HepG2 (cell line): ENCODE measurements at regions not wholly inside any gene's neighbourhood (a gene's known extent, or its start where the extent isn't known, plus 50 kb on each side); places are given as distances from the start of the nearest gene placed in this dataset.

Source experiments
- ATAC-seq: fragments of 200-7000 bp; cut with Tn5 transposase; 3 replicates; pipeline ENCODE4 v1.9.1; 2020; ENCODE audit warnings: mild to moderate bottlenecking, moderate library complexity
- BruUV-seq: library from RNA; stranded (reverse); fragments of 400-500 nt; replicated peaks from 2 replicates; lab custom pipeline; 2021; lab: Mats Ljungman, UMichigan
- CTCF ChIA-PET: fragments of 300-600 bp; formaldehyde crosslinking; extraction: SDS; loops from one replicate; lab custom pipeline; 2021; ENCODE audit warnings: low total read pairs, inconsistent platforms, low intra/inter-chr PET ratio; lab: Yijun Ruan, JAX
- POLR2A ChIA-PET: fragments of 350-600 bp; sonication (Branson Sonifier 250); formaldehyde crosslinking; loops from one replicate; lab custom pipeline; 2020; ENCODE audit warnings: antibody characterized with exemption, inconsistent platforms; lab: Yijun Ruan, JAX
- DNase-seq: peaks from one replicate; pipeline ENCODE4 v3.0.0-alpha.2; 2015; ENCODE audit warnings: low spot score
- FAIRE-seq: peaks from 3 replicates; lab custom pipeline; 2011; peaks lifted over from hg19 to GRCh38; lab: Jason Lieb, UNC
- H2AFZ ChIP-seq: one replicate; pipeline ENCODE4 v1.6.1; 2011; ENCODE audit warnings: low read length, inconsistent platforms
- H3K27ac ChIP-seq: fragments of 300-600 bp; 3 replicates; pipeline ENCODE4 v1.8.0; 2011; ENCODE audit warnings: mixed run types, mild to moderate bottlenecking, mixed read lengths, low read length, inconsistent platforms; ENCODE audit not compliant: insufficient read depth; ENCODE audit errors: extremely low read length
- H3K27me3 ChIP-seq, 2 experiments: fragments of 200-600 bp in 1 of 2; 2 replicates in 1 of 2; 3 replicates in 1 of 2; pipeline versions ENCODE4 v1.6.0 to v1.8.0; 2011; ENCODE audit warnings: low read length in 2 of 2, mild to moderate bottlenecking in 2 of 2, moderate library complexity in 2 of 2, inconsistent platforms in 1 of 2; ENCODE audit not compliant: insufficient read depth in 2 of 2, control insufficient read depth in 1 of 2
- H3K36me3 ChIP-seq, 2 experiments: fragments of 200-600 bp in 1 of 2; replicated peaks in 1 of 2; 2 replicates in 1 of 2; 3 replicates in 1 of 2; pipeline versions ENCODE4 v1.5.1 to v1.8.0; 2011; ENCODE audit warnings: low read length in 2 of 2, inconsistent platforms in 1 of 2; ENCODE audit not compliant: insufficient read depth in 2 of 2, control insufficient read depth in 1 of 2
- H3K4me1 ChIP-seq: 2 replicates; pipeline ENCODE4 v1.5.1; 2012; ENCODE audit warnings: low read length, inconsistent platforms; ENCODE audit not compliant: insufficient read depth
- H3K4me2 ChIP-seq: 2 replicates; pipeline ENCODE4 v1.6.0; 2011; ENCODE audit warnings: low read depth, low read length, inconsistent platforms
- H3K4me3 ChIP-seq, 3 experiments: fragments of 200-600 bp in 1 of 3; sonication (generic), shearing (Covaris generic) in 1 of 3; replicated peaks in 1 of 3; 2 replicates each; pipeline ENCODE4 v1.5.1; 2011 to 2016; ENCODE audit warnings: low read length in 3 of 3, inconsistent platforms in 2 of 3, low read depth in 2 of 3, mild to moderate bottlenecking in 2 of 3, control low read depth in 1 of 3, mixed read lengths in 1 of 3; ENCODE audit not compliant: insufficient read depth in 1 of 3
- H3K79me2 ChIP-seq: one replicate; pipeline ENCODE4 v1.6.1; 2011; ENCODE audit warnings: low read length, inconsistent platforms; ENCODE audit not compliant: insufficient read depth
- H3K9ac ChIP-seq: 2 replicates; pipeline ENCODE4 v1.6.0; 2011; ENCODE audit warnings: mild to moderate bottlenecking, low read depth, low read length, inconsistent platforms; ENCODE audit not compliant: insufficient read depth
- H3K9me3 ChIP-seq: 2 replicates; pipeline ENCODE4 v1.5.1; 2012; ENCODE audit warnings: mild to moderate bottlenecking, low read length
- H4K20me1 ChIP-seq: 2 replicates; pipeline ENCODE4 v1.6.0; 2011; ENCODE audit warnings: inconsistent platforms, mild to moderate bottlenecking, low read length, moderate library complexity; ENCODE audit not compliant: insufficient read depth
- ATAD3A ChIP-seq: sonication (generic); formaldehyde crosslinking; IDR thresholded peaks from 2 replicates; pipeline ENCODE4 v1.4.0; 2020; ENCODE audit warnings: missing genetic modification reagents
- ATF2 ChIP-seq: sonication (generic); formaldehyde crosslinking; IDR thresholded peaks from 2 replicates; pipeline ENCODE4 v1.4.0; 2020; ENCODE audit warnings: missing genetic modification reagents
- CHD4 ChIP-seq: fragments of 200-600 bp; sonication (generic); IDR thresholded peaks from 2 replicates; pipeline ENCODE4 v1.7.0; 2017; ENCODE audit warnings: mild to moderate bottlenecking, low read length, borderline replicate concordance
- FOXP1 ChIP-seq, 2 experiments: fragments of 450-650 bp in 1 of 2; IDR thresholded peaks; 2 replicates each; pipeline ENCODE4 v1.6.1; 2017 to 2018; ENCODE audit warnings: antibody characterized with exemption in 1 of 2
- GABPA ChIP-seq, 2 experiments: IDR thresholded peaks; 2 replicates each; pipeline ENCODE4 v1.6.1; 2011 to 2016; ENCODE audit warnings: low read depth in 2 of 2, low read length in 1 of 2, missing biosample characterization in 1 of 2, missing genetic modification characterization in 1 of 2
- HCFC1 ChIP-seq: fragments of 150-350 bp; IDR thresholded peaks from 2 replicates; pipeline ENCODE4 v1.6.1; 2014; ENCODE audit warnings: low read depth, low read length
- KAT7 ChIP-seq: IDR thresholded peaks from 2 replicates; pipeline ENCODE4 v1.6.1; 2018; ENCODE audit warnings: borderline replicate concordance, missing compliant biosample characterization
- MBD4 ChIP-seq: IDR thresholded peaks from 2 replicates; pipeline ENCODE4 v1.6.1; 2012; ENCODE audit warnings: low read length, inconsistent platforms, borderline replicate concordance
- PAX8 ChIP-seq: sonication (generic); formaldehyde crosslinking; IDR thresholded peaks from 2 replicates; pipeline ENCODE4 v1.8.0; 2022; ENCODE audit warnings: mild to moderate bottlenecking, missing genetic modification reagents, borderline replicate concordance
- RNF2 ChIP-seq: fragments of 450-650 bp; conservative IDR thresholded peaks from 2 replicates; pipeline ENCODE4 v1.6.1; 2016; ENCODE audit warnings: low read depth
- TOE1 ChIP-seq: sonication (generic); formaldehyde crosslinking; IDR thresholded peaks from 2 replicates; pipeline ENCODE4 v1.4.0; 2020; ENCODE audit warnings: mild to moderate bottlenecking, missing genetic modification reagents
- ZEB1 ChIP-seq: IDR thresholded peaks from 2 replicates; pipeline ENCODE4 v1.6.1; 2012; ENCODE audit warnings: mild to moderate bottlenecking, low read depth, inconsistent platforms; ENCODE audit not compliant: insufficient replicate concordance
- ZFAT ChIP-seq: sonication (generic); formaldehyde crosslinking; conservative IDR thresholded peaks from 2 replicates; pipeline ENCODE4 v1.8.1; 2023; ENCODE audit warnings: missing genetic modification reagents, inconsistent platforms
- ZNF17 ChIP-seq: sonication (generic); formaldehyde crosslinking; IDR thresholded peaks from 2 replicates; pipeline ENCODE4 v1.5.0; 2020; ENCODE audit warnings: mild to moderate bottlenecking, missing genetic modification reagents
- ZNF879 ChIP-seq: sonication (generic); formaldehyde crosslinking; IDR thresholded peaks from 2 replicates; pipeline ENCODE4 v1.8.1; 2023; ENCODE audit warnings: missing genetic modification reagents
- WGBS: methylation state at CpG from one replicate; pipeline ENCODE4 v1.1.6; 2017; ENCODE audit warnings: low lambda C conversion rate; 5-methylcytosine and 5-hydroxymethylcytosine counted together
- in situ Hi-C: cut with HindIII; loops from 2 replicates; pipeline ENCODE4 v1.10.0; 2017; ENCODE audit warnings: low pct_unique_long_range_greater_than_20kb; ENCODE audit not compliant: extremely low pct_ligation_motif_present
- intact Hi-C: fragments of 100-400 bp; cut with micrococcal nuclease; formaldehyde crosslinking; loops from one replicate; pipeline ENCODE4 v1.10.0; 2022; ENCODE audit not compliant: unreplicated experiment
- TF ChIP-seq, protein P1 (sequence below): IDR thresholded peaks from 2 replicates; pipeline ENCODE4 v1.6.1; 2012; ENCODE audit warnings: inconsistent platforms
- TF ChIP-seq, protein P2 (sequence below): sonication (generic); formaldehyde crosslinking; IDR thresholded peaks from 2 replicates; pipeline ENCODE4 v1.5.0; 2020; ENCODE audit warnings: missing genetic modification reagents

- CTCF ChIA-PET, result no interaction called here
- WGBS, result under 1% methylated on average over 5 of the region's 5 CpGs
- Histone ChIP-seq H2AFZ (no peak overlapping the region), H3K4me3 (no peak overlapping the region), H3K27me3 (no peaks in the 10 kb centered on the region), H3K36me3 (no peaks in the 10 kb centered on the region), H3K9ac (no peak overlapping the region), H3K79me2 (no peaks in the 10 kb centered on the region), H3K27ac (no peak overlapping the region), H3K4me2 (no peak overlapping the region), H3K4me1 (no peaks in the 10 kb centered on the region), H3K9me3 (no peaks in the 10 kb centered on the region), H4K20me1 (no peaks in the 10 kb centered on the region)
- POLR2A ChIA-PET, result no interaction called here
- TF ChIP-seq ZFAT (CRISPR knock-in tag) (no peak), ATF2 (CRISPR knock-in tag) (no peak), TOE1 (CRISPR knock-in tag) (no peak), HCFC1 (no peak), PAX8 (CRISPR knock-in tag) (no peak), ZNF17 (CRISPR knock-in tag) (no peak), ATAD3A (CRISPR knock-in tag) (no peak), GABPA (IDR thresholded peaks at IDR 0.05; ENCODE audit: low read depth, low read length) (no peak), GABPA (CRISPR knock-in tag; IDR thresholded peaks at IDR 0.05; ENCODE audit: low read depth) (no peak), RNF2 (no peak), ZEB1 (no peak), FOXP1 (IDR thresholded peaks at IDR 0.05) (no peak), FOXP1 (CRISPR knock-in tag; IDR thresholded peaks at IDR 0.05) (no peak), CHD4 (no peak), KAT7 (CRISPR knock-in tag) (no peak), ZNF879 (CRISPR knock-in tag) (no peak), MBD4 (no peak)
- TF ChIP-seq, protein P1, sequence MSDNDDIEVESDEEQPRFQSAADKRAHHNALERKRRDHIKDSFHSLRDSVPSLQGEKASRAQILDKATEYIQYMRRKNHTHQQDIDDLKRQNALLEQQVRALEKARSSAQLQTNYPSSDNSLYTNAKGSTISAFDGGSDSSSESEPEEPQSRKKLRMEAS, result no peak
- TF ChIP-seq, protein P2, sequence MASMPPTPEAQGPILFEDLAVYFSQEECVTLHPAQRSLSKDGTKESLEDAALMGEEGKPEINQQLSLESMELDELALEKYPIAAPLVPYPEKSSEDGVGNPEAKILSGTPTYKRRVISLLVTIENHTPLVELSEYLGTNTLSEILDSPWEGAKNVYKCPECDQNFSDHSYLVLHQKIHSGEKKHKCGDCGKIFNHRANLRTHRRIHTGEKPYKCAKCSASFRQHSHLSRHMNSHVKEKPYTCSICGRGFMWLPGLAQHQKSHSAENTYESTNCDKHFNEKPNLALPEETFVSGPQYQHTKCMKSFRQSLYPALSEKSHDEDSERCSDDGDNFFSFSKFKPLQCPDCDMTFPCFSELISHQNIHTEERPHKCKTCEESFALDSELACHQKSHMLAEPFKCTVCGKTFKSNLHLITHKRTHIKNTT, result no peak
- no TSS peak for BruUV-seq
- FAIRE-seq, result no peak
- intact Hi-C loops (no loop called here), in situ Hi-C loops (no loop called here)
- DNase-seq, result no peak
- ATAC-seq, result no peak
These were observed 508.3 kb downstream of the TUSC7 start for GRCh38 chr3:117217760-117218316.
